Upper lobe of right lung (tissue), 1 donor: ENCODE measurements at regions not wholly inside any gene's neighbourhood (a gene's known extent, or its start where the extent isn't known, plus 50 kb on each side); places are given as distances from the start of the nearest gene placed in this dataset.

ENCODE experiments used
- ATAC-seq: fragments of 200-7000 bp; cut with Tn5 transposase; one replicate; pipeline ENCODE4 v1.9.1; 2020; ENCODE audit warnings: mild to moderate bottlenecking, moderate library complexity
- DNase-seq: peaks from one replicate; pipeline ENCODE4 v3.0.0-alpha.2; 2020
- H3K27ac ChIP-seq: fragments of 200-600 bp; one replicate; pipeline ENCODE4 v1.8.0; 2022
- H3K27me3 ChIP-seq: fragments of 200-600 bp; one replicate; pipeline ENCODE4 v1.8.0; 2022; ENCODE audit warnings: mild to moderate bottlenecking
- H3K36me3 ChIP-seq: fragments of 200-600 bp; one replicate; pipeline ENCODE4 v1.8.0; 2022
- H3K4me1 ChIP-seq: fragments of 200-600 bp; one replicate; pipeline ENCODE4 v1.8.0; 2022
- H3K4me3 ChIP-seq: fragments of 200-600 bp; one replicate; pipeline ENCODE4 v1.8.0; 2022; ENCODE audit warnings: mild to moderate bottlenecking
- H3K9me3 ChIP-seq: fragments of 200-600 bp; one replicate; pipeline ENCODE4 v1.8.0; 2022
- CTCF ChIP-seq: fragments of 200-600 bp; IDR thresholded peaks from one replicate; pipeline ENCODE4 v1.8.0; 2022; ENCODE audit warnings: antibody characterized with exemption
- intact Hi-C: fragments of 100-400 bp; cut with DNase I; formaldehyde crosslinking; loops from one replicate; pipeline ENCODE4 v1.11.0; 2022
- donor health status: DM: no; HTN: yes; CAD: no; lungs with severe emphysema.

- ATAC-seq (no peak), DNase-seq (no peak)
- intact Hi-C loops: no loop called here
- Histone ChIP-seq H3K27me3 (no peaks in the 10 kb centered on the region), H3K36me3 (no peaks in the 10 kb centered on the region), H3K4me3 (no peak overlapping the region), H3K27ac (no peak overlapping the region), H3K9me3 (no peaks in the 10 kb centered on the region), H3K4me1 (no peaks in the 10 kb centered on the region)
- TF ChIP-seq CTCF: no peak
Observed at GRCh38 chr3:140821493-140821892, 120.1 kb upstream of the SLC25A36 start.

- Histone ChIP-seq H3K4me1 (no peaks in the 10 kb centered on the region), H3K9me3 (no peaks in the 10 kb centered on the region), H3K27ac (no peak overlapping the region), H3K27me3 (no peaks in the 10 kb centered on the region), H3K4me3 (no peak overlapping the region), H3K36me3 (no peaks in the 10 kb centered on the region)
- DNase-seq (no peak), ATAC-seq (no peak)
- no peak for TF ChIP-seq CTCF
- intact Hi-C loops: no loop called here
Observed at GRCh38 chr3:140822401-140823047, 119.1 kb upstream of the SLC25A36 start.

- DNase-seq (no peak), ATAC-seq (no peak)
- intact Hi-C loops: no loop called here
- H3K27me3 ChIP-seq: no peaks in the 10 kb centered on the region
- TF ChIP-seq CTCF: no peak
- H3K9me3 ChIP-seq: no peaks in the 10 kb centered on the region
- H3K36me3 ChIP-seq: no peaks in the 10 kb centered on the region
- no peaks in the 10 kb centered on the region for H3K4me1 ChIP-seq
- H3K27ac ChIP-seq: no peak overlapping the region
- H3K4me3 ChIP-seq: no peak overlapping the region
Observed at GRCh38 chr3:140823106-140823505, 118.5 kb upstream of the SLC25A36 start.

GRCh38 chr3:140827894-140828293, 113.7 kb upstream of the SLC25A36 start:
- ATAC-seq: no peak

GRCh38 chr3:140828585-140828984, 113.1 kb upstream of the SLC25A36 start:
- Histone ChIP-seq H3K4me3 (no peak overlapping the region), H3K27me3 (no peaks in the 10 kb centered on the region), H3K4me1 (no peaks in the 10 kb centered on the region), H3K9me3 (no peaks in the 10 kb centered on the region), H3K27ac (no peak overlapping the region), H3K36me3 (no peaks in the 10 kb centered on the region)
- DNase-seq (no peak), ATAC-seq (no peak)
- intact Hi-C loops: no loop called here
- no peak for TF ChIP-seq CTCF

More at GRCh38 chr3:140827894-140828293, 113.7 kb upstream of the SLC25A36 start:
- no peak for TF ChIP-seq CTCF
- Histone ChIP-seq H3K4me3 (no peak overlapping the region), H3K4me1 (no peaks in the 10 kb centered on the region), H3K27ac (no peak overlapping the region), H3K9me3 (no peaks in the 10 kb centered on the region), H3K27me3 (no peaks in the 10 kb centered on the region), H3K36me3 (no peaks in the 10 kb centered on the region)
- intact Hi-C loops: no loop called here
- DNase-seq: no peak

GRCh38 chr3:140829796-140830195, 111.8 kb upstream of the SLC25A36 start:
- Histone ChIP-seq H3K27me3 (no peaks in the 10 kb centered on the region), H3K4me1 (no peaks in the 10 kb centered on the region), H3K9me3 (no peaks in the 10 kb centered on the region), H3K27ac (no peak overlapping the region), H3K4me3 (no peak overlapping the region), H3K36me3 (no peaks in the 10 kb centered on the region)
- intact Hi-C loops: no loop called here
- no peak for TF ChIP-seq CTCF
- DNase-seq: no peak
- no peak for ATAC-seq
